Neural cell (in vitro differentiated cells): ENCODE measurements at regions not wholly inside any gene's neighbourhood (a gene's known extent, or its start where the extent isn't known, plus 50 kb on each side); places are given as distances from the start of the nearest gene placed in this dataset.

ENCODE experiments used
- H2AFZ ChIP-seq: fragments of 200-600, 300-800 bp; sonication (generic), shearing (Covaris generic); 2 replicates; pipeline ENCODE4 v1.6.0; 2014; ENCODE audit warnings: low read depth, mild to moderate bottlenecking, antibody characterized with exemption, low read length, moderate library complexity
- H3F3A ChIP-seq: fragments of 200-600 bp; shearing (Covaris generic); 2 replicates; pipeline ENCODE4 v1.6.1; 2016; ENCODE audit warnings: mild to moderate bottlenecking, moderate library complexity, mixed read lengths, antibody characterized with exemption, low read length; ENCODE audit not compliant: insufficient read depth, poor library complexity, severe bottlenecking
- H3K27ac ChIP-seq: fragments of 200-600, 300-800 bp; sonication (generic), shearing (Covaris generic); 2 replicates; pipeline ENCODE4 v1.5.1; 2014; ENCODE audit warnings: mild to moderate bottlenecking, low read length, moderate library complexity
- H3K27me3 ChIP-seq: fragments of 300-800, 200-600 bp; sonication (generic), shearing (Covaris generic); 2 replicates; pipeline ENCODE4 v1.6.0; 2014; ENCODE audit warnings: mild to moderate bottlenecking, low read depth, low read length, moderate library complexity; ENCODE audit not compliant: insufficient read depth
- H3K36me3 ChIP-seq: fragments of 300-800, 200-600 bp; sonication (generic), shearing (Covaris generic); 2 replicates; pipeline ENCODE4 v1.5.1; 2014; ENCODE audit warnings: mild to moderate bottlenecking, antibody characterized with exemption, low read length, moderate library complexity; ENCODE audit not compliant: insufficient read depth
- H3K4me2 ChIP-seq: fragments of 300-800, 200-600 bp; sonication (generic), shearing (Covaris generic); 2 replicates; pipeline ENCODE4 v1.6.0; 2014; ENCODE audit warnings: mild to moderate bottlenecking, low read length
- H3K4me3 ChIP-seq: fragments of 300-800, 200-600 bp; sonication (generic), shearing (Covaris generic); 2 replicates; pipeline ENCODE4 v1.5.1; 2014; ENCODE audit warnings: mild to moderate bottlenecking, low read length, moderate library complexity
- H3K79me2 ChIP-seq: fragments of 200-600 bp; shearing (Covaris generic); replicated peaks from 2 replicates; pipeline ENCODE4 v1.6.0; 2014; ENCODE audit warnings: mild to moderate bottlenecking, low read length, moderate library complexity; ENCODE audit not compliant: insufficient read depth
- H3K9ac ChIP-seq: fragments of 300-800, 200-600 bp; sonication (generic), shearing (Covaris generic); 2 replicates; pipeline ENCODE4 v1.6.1; 2016; ENCODE audit warnings: mild to moderate bottlenecking, low read length, mixed read lengths
- H3K9me2 ChIP-seq: fragments of 200-600 bp; shearing (Covaris generic); 2 replicates; pipeline ENCODE4 v1.6.1; 2016; ENCODE audit warnings: mild to moderate bottlenecking, low read length, mixed read lengths; ENCODE audit not compliant: insufficient read depth
- H3K9me3 ChIP-seq: fragments of 200-600, 300-800 bp; sonication (generic), shearing (Covaris generic); 2 replicates; pipeline ENCODE4 v1.6.1; 2016; ENCODE audit warnings: mild to moderate bottlenecking, mixed run types, low read length, moderate library complexity, mixed read lengths
- H4K20me1 ChIP-seq: fragments of 200-600 bp; shearing (Covaris generic); 2 replicates; pipeline ENCODE4 v1.6.1; 2016; ENCODE audit warnings: mild to moderate bottlenecking, mixed run types; ENCODE audit not compliant: insufficient read depth
- CTCF ChIP-seq: fragments of 450-650 bp; IDR thresholded peaks from 2 replicates; pipeline ENCODE4 v1.5.1; 2014; ENCODE audit warnings: antibody characterized with exemption, mild to moderate bottlenecking, moderate library complexity; ENCODE audit not compliant: poor library complexity, severe bottlenecking
- EP300 ChIP-seq: fragments of 450-650 bp; conservative IDR thresholded peaks from 2 replicates; pipeline ENCODE4 v1.6.1; 2014; ENCODE audit warnings: antibody characterized with exemption, mild to moderate bottlenecking, moderate library complexity; ENCODE audit not compliant: poor library complexity, severe bottlenecking
- EZH2 ChIP-seq: fragments of 200-600, 300-800 bp; shearing (Covaris generic), sonication (generic); IDR thresholded peaks from 2 replicates; pipeline ENCODE4 v1.6.1; 2014; ENCODE audit warnings: antibody characterized with exemption, low read length, borderline replicate concordance, mild to moderate bottlenecking; ENCODE audit not compliant: insufficient read depth, poor library complexity, severe bottlenecking
- MXI1 ChIP-seq: fragments of 450-650 bp; conservative IDR thresholded peaks from 2 replicates; pipeline ENCODE4 v1.6.1; 2014; ENCODE audit warnings: antibody characterized with exemption, mild to moderate bottlenecking; ENCODE audit not compliant: poor library complexity, severe bottlenecking
- POLR2AphosphoS5 ChIP-seq: IDR thresholded peaks from 2 replicates; pipeline ENCODE4 v1.6.1; 2012
- RAD21 ChIP-seq: fragments of 450-650 bp; conservative IDR thresholded peaks from 2 replicates; pipeline ENCODE4 v1.6.1; 2014; ENCODE audit warnings: antibody characterized with exemption, mild to moderate bottlenecking, moderate library complexity
- REST ChIP-seq: IDR thresholded peaks from 2 replicates; pipeline ENCODE4 v1.6.1; 2012; ENCODE audit warnings: borderline replicate concordance
- SMC3 ChIP-seq: fragments of 450-650 bp; conservative IDR thresholded peaks from 2 replicates; pipeline ENCODE4 v1.6.1; 2014; ENCODE audit warnings: antibody characterized with exemption, mild to moderate bottlenecking, moderate library complexity; ENCODE audit not compliant: poor library complexity
- TAF1 ChIP-seq: IDR thresholded peaks from 2 replicates; pipeline ENCODE4 v1.6.1; 2012; ENCODE audit warnings: low read depth

GRCh38 chr10:4217653-4218052 is 432.6 kb upstream of the KLF6 start:
- H3K4me3 ChIP-seq, result no peak overlapping the region
- H2AFZ ChIP-seq, result no peak overlapping the region
- no peak overlapping the region for H3K4me2 ChIP-seq
- H3F3A ChIP-seq, result no peaks in the 10 kb centered on the region
- H3K27me3 ChIP-seq, result no peaks in the 10 kb centered on the region
- H3K9ac ChIP-seq, result no peak overlapping the region
- no peaks in the 10 kb centered on the region for H3K36me3 ChIP-seq
- H3K79me2 ChIP-seq, result no peaks in the 10 kb centered on the region
- no peaks in the 10 kb centered on the region for H4K20me1 ChIP-seq
- TF ChIP-seq EP300 (peak; percentile 50), MXI1 (no peak), REST (no peak), RAD21 (peak; percentile 18)
- H3K9me2 ChIP-seq, result no peaks in the 10 kb centered on the region
- H3K9me3 ChIP-seq, result no peaks in the 10 kb centered on the region
- peak overlapping the region; percentile 6 for H3K27ac ChIP-seq

GRCh38 chr10:4217187-4217586 is 432.2 kb upstream of the KLF6 start:
- Histone ChIP-seq H3K4me3 (no peak overlapping the region), H3K27me3 (no peaks in the 10 kb centered on the region), H3K9me3 (no peaks in the 10 kb centered on the region), H3K27ac (no peak overlapping the region), H3K9ac (no peak overlapping the region), H2AFZ (no peak overlapping the region), H4K20me1 (no peaks in the 10 kb centered on the region), H3F3A (no peaks in the 10 kb centered on the region), H3K36me3 (no peaks in the 10 kb centered on the region), H3K4me2 (no peak overlapping the region), H3K79me2 (no peaks in the 10 kb centered on the region), H3K9me2 (no peaks in the 10 kb centered on the region)
- TF ChIP-seq RAD21, result no peak
- no peak for TF ChIP-seq POLR2AphosphoS5
- TF ChIP-seq TAF1, result no peak
- TF ChIP-seq CTCF, result no peak
- no peak for TF ChIP-seq SMC3
- no peak for TF ChIP-seq MXI1
- TF ChIP-seq REST, result no peak
- TF ChIP-seq EP300, result no peak
- no peak for TF ChIP-seq EZH2
